ENCODE measurements at regions not wholly inside any gene's neighbourhood (a gene's known extent, or its start where the extent isn't known, plus 50 kb on each side); places are given as distances from the start of the nearest gene placed in this dataset.

DNA sequence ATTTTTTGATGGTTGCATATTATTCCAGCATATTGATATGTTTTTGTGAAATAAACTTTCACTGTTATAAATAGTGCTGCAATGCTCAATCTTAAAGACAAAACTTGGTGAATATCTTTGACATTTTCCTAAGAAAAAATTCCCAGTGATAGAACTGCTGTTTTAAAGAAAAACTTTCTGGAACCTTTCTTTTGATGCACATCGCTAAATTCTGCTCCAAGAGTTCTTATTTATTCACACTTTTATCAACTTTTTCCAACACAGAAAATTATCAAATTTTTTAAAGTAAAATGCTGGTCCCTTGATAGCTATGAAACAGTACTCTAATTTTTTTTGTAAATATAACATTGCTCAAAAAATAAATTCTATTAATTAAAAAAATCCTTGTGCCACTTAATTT lies 196.6 kb downstream of the HS3ST3A1 start:
- Histone ChIP-seq H3K27ac (ENCODE audit: low read depth, low read length) (no peak overlapping the region), H3K4me2 (ENCODE audit: low read depth, low read length, poor library complexity, severe bottlenecking) (no peak overlapping the region), H2AFZ (ENCODE audit: low read depth, low read length, severe bottlenecking) (no peak overlapping the region), H3K9ac (ENCODE audit: low read length) (no peak overlapping the region), H3K36me3 (ENCODE audit: low read length) (no peaks in the 10 kb centered on the region), H3F3A (ENCODE audit: insufficient read depth) (no peaks in the 10 kb centered on the region), H3K9me2 (replicated peaks; ENCODE audit: insufficient read depth, low read length) (no peaks in the 10 kb centered on the region), H4K20me1 (ENCODE audit: low read depth, low read length) (no peaks in the 10 kb centered on the region), H3K27me3 (ENCODE audit: low read length) (no peaks in the 10 kb centered on the region), H3K4me3 (ENCODE audit: insufficient read depth, low read length, poor library complexity, severe bottlenecking) (no peak overlapping the region), H3K9me3 (ENCODE audit: insufficient read depth, low read length) (no peaks in the 10 kb centered on the region), H3K79me2 (ENCODE audit: insufficient read depth, low read length) (no peaks in the 10 kb centered on the region)
- TF ChIP-seq, protein P1, sequence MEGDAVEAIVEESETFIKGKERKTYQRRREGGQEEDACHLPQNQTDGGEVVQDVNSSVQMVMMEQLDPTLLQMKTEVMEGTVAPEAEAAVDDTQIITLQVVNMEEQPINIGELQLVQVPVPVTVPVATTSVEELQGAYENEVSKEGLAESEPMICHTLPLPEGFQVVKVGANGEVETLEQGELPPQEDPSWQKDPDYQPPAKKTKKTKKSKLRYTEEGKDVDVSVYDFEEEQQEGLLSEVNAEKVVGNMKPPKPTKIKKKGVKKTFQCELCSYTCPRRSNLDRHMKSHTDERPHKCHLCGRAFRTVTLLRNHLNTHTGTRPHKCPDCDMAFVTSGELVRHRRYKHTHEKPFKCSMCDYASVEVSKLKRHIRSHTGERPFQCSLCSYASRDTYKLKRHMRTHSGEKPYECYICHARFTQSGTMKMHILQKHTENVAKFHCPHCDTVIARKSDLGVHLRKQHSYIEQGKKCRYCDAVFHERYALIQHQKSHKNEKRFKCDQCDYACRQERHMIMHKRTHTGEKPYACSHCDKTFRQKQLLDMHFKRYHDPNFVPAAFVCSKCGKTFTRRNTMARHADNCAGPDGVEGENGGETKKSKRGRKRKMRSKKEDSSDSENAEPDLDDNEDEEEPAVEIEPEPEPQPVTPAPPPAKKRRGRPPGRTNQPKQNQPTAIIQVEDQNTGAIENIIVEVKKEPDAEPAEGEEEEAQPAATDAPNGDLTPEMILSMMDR (IDR thresholded peaks at IDR 0.05; ENCODE audit: insufficient read depth, low read length, poor library complexity, severe bottlenecking), result no peak
- no peak for TF ChIP-seq EZH2phosphoT487 (conservative IDR thresholded peaks at IDR 0.05; ENCODE audit: low read length)

DNA sequence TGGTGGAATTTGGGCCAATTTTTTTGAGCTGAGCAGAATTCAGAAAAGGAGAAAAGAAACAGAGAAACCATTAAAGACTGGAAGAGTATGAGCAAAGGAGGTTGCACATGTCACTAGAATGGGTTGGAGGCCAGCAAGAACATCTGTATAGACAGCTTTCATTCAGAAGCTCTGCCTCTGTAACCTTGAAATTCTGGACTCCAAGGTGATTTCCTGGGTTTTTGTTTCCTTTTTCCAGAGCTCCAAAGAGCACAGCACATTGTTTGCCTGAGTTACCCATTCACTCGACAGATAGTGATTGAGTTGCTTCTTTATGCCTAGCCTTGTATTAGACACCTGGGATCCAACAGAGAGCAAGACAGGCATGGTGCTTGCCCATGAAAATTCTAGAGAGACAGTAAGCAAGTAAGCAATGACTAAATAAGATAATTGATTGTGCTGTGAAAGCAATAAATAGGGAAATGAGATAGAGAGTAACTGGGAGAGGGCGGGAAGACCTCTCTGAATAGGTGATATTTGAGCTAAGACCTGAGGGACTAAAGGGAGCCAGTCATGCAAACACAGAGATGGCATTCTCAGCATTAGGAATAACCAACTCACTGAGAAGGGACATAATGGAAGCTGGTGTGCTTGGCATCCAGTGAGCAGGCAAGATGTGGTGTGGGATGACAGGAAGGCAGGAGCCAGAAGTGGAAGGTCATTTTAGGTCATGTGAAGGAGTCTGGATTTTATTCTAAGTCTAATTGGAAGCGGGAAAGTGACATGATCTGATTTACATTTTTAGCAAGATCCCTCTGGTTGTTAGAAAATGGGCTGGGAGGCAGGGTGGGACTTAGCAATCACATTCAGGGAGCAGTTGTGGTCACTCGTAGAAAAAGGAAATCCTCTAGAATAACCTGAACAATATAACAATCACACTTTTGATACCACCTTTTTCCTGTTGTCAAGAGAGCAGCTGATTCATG lies 197.5 kb downstream of the HS3ST3A1 start:
- Histone ChIP-seq H2AFZ (ENCODE audit: low read depth, low read length, severe bottlenecking) (no peak overlapping the region), H3K27me3 (ENCODE audit: low read length) (no peaks in the 10 kb centered on the region), H3K4me3 (ENCODE audit: insufficient read depth, low read length, poor library complexity, severe bottlenecking) (no peak overlapping the region), H3K36me3 (ENCODE audit: low read length) (no peaks in the 10 kb centered on the region), H3K9ac (ENCODE audit: low read length) (no peak overlapping the region), H3F3A (ENCODE audit: insufficient read depth) (no peaks in the 10 kb centered on the region), H3K27ac (ENCODE audit: low read depth, low read length) (no peak overlapping the region), H3K4me2 (ENCODE audit: low read depth, low read length, poor library complexity, severe bottlenecking) (no peak overlapping the region), H3K79me2 (ENCODE audit: insufficient read depth, low read length) (no peaks in the 10 kb centered on the region), H3K9me3 (ENCODE audit: insufficient read depth, low read length) (no peaks in the 10 kb centered on the region), H3K9me2 (replicated peaks; ENCODE audit: insufficient read depth, low read length) (no peaks in the 10 kb centered on the region), H4K20me1 (ENCODE audit: low read depth, low read length) (no peaks in the 10 kb centered on the region)
- TF ChIP-seq EZH2phosphoT487 (conservative IDR thresholded peaks at IDR 0.05; ENCODE audit: low read length), result no peak
- TF ChIP-seq, protein P1 (IDR thresholded peaks at IDR 0.05; ENCODE audit: insufficient read depth, low read length, poor library complexity, severe bottlenecking), result no peak

DNA sequence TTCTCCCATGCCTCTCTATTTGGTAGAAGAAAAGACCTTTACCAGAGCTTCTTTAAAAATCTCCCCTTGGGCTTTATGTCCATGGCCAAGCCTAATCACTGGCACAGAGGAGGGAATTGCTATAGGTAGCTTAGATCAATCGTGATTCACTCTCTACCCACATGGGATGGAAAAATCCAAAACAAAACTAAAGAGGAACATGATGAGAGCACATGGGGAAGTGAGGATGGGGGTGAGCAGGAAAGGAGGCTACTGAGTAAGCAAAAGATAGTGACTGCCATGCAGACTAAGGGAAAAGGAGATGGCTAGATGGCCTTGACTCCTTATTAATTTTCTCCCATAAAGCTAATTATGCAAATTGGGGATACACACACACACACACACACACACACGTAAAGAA lies 201.2 kb downstream of the HS3ST3A1 start:
- Histone ChIP-seq H3K27ac (ENCODE audit: low read depth, low read length) (no peak overlapping the region), H3K36me3 (ENCODE audit: low read length) (no peaks in the 10 kb centered on the region), H3K9me3 (ENCODE audit: insufficient read depth, low read length) (no peaks in the 10 kb centered on the region), H3K4me3 (ENCODE audit: insufficient read depth, low read length, poor library complexity, severe bottlenecking) (no peak overlapping the region), H3K4me2 (ENCODE audit: low read depth, low read length, poor library complexity, severe bottlenecking) (no peak overlapping the region), H3K27me3 (ENCODE audit: low read length) (no peaks in the 10 kb centered on the region), H3F3A (ENCODE audit: insufficient read depth) (no peaks in the 10 kb centered on the region), H3K79me2 (ENCODE audit: insufficient read depth, low read length) (no peaks in the 10 kb centered on the region), H4K20me1 (ENCODE audit: low read depth, low read length) (no peaks in the 10 kb centered on the region), H2AFZ (ENCODE audit: low read depth, low read length, severe bottlenecking) (no peak overlapping the region), H3K9ac (ENCODE audit: low read length) (no peak overlapping the region), H3K9me2 (replicated peaks; ENCODE audit: insufficient read depth, low read length) (no peaks in the 10 kb centered on the region)
- TF ChIP-seq, protein P1 (IDR thresholded peaks at IDR 0.05; ENCODE audit: insufficient read depth, low read length, poor library complexity, severe bottlenecking), result no peak
- no peak for TF ChIP-seq EZH2phosphoT487 (conservative IDR thresholded peaks at IDR 0.05; ENCODE audit: low read length)

Measured in SU-DHL-6 (cell line).